Middle frontal gyrus (tissue), 1 donor: ENCODE measurements at regions not wholly inside any gene's neighbourhood (a gene's known extent, or its start where the extent isn't known, plus 50 kb on each side); places are given as distances from the start of the nearest gene placed in this dataset.

ENCODE experiments used
- DNase-seq: peaks from one replicate; pipeline ENCODE4 v3.0.0-alpha.2; 2015; ENCODE audit warnings: low spot score; ENCODE audit errors: extremely low spot score

- no peak for DNase-seq
Observed at GRCh38 chr7:17512181-17512675, 213.8 kb downstream of the AHR start.

- DNase-seq: no peak
Observed at GRCh38 chr7:17516771-17517170, 218.3 kb downstream of the AHR start.

DNA sequence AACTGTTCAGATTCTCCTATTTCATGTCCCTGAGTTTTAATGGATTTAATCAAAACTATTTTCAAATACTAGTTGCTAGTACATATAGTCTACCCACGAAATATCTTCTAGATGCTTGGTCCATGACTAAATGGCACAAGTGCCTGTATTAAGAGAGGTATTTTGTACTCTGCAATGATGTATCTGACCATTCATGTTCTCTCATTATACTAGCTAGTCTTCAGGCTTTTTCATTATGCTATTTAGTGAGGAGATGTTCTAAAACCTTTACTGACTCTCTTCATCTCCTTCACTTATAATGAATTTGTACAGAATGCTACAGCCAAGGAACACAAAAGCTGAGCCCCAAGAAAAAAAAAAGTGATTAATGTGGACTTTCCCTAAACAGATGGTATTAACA is 222.5 kb downstream of the AHR start:
- DNase-seq: no peak

DNA sequence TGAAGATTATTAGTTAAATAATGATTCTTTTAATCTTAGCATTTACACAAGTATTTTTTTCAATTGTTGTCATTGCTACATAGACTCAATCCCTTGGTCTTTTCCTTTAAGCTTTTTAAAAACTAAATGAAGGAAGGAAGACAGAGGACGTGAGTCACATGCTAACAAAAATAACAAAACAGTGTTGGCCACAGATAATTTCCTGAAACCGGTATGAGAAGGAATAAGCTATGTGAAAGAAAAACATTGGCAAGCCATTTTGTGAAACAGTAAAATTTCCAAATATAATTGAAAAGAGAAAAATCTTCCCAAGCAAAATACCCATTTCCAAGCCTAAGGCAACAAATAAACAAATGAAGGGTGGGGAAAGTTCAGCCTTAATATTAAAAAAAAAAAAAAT is 223.0 kb downstream of the AHR start:
- no peak for DNase-seq

DNA sequence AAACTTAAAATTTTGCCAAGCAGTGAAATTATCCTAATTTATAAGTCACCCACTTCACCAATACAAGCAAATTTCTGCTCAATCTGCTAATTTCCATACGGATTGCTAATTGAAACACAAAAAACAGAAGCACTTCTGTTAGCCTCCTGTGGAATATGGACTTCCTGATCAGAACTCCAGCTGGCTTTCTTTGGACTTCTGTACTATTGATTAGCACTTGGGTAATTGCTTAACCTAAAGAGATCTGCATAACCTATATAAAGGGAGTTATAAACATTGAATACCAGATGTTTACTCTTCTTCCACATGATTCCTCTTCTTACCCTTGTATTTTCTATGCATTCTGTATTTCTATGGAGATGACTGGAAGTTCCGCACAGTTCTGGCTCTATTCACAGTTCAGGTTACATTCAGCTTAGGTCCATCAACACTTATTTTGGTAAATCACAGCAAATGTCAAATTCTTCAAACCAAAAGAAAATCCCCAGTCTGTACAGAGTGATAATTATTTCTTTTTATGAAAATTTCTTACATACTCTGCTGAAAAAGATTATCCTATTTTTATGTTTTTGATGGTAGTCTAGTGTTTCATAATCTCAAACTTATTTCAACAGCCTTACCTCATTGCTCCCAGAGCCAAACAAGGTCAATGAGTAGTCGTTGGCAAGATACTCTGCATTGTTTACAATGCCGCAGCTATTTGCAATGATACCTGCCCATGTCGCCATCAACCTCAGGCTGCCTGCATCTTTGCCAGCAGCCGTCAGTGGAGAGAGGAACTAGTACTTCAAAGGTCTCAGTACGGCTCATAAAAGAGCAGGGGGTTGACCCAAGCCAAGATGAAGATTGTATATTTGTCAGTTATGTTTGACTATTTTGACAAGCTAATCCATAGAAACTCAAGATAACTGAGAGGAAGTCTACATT is 225.6 kb downstream of the AHR start:
- DNase-seq: no peak

GRCh38 chr7:17524746-17525145 is 226.3 kb downstream of the AHR start:
- DNase-seq: no peak

DNA sequence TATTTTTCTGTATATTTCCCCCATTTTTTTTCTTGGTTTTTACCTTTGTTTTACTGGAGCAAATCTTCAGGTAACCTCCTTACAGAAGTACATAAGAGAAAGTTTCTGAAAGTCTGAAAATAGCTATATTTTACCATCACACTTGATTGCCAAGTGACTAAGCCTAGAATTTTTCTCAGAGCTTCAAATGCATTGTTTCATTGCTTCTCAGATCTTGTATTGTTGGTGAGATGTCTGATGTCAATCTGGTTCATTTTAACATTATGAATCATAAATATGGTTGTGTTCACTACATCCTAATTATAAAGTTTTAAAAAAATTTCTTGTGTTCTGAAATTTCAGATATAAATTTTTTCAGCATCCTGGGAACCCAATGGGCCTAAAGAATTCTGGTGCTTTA is 228.2 kb downstream of the AHR start:
- DNase-seq: no peak

GRCh38 chr7:17528636-17529035 is 230.2 kb downstream of the AHR start:
- no peak for DNase-seq

DNA sequence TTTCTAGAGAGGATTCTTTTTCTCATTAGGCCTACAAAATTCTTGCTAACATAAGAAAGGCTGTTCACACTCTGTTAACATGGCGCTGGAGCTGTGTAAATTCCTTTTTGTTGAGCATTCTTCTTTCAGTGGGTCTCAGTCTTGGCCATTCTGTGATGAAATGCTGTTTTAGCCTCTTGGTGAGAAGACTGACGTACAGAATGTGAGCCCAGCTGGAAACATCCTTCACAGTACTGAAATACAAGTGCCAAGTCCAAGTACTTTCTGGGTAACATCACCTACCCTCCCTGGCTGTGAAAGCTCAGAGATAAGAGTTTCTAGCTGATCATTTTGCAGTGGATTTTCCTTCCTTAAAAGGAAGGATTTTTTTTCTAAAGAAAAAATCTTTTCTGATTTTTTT is 231.8 kb downstream of the AHR start:
- DNase-seq: no peak

- no peak for DNase-seq
Observed at GRCh38 chr7:17530741-17531421, 232.4 kb downstream of the AHR start.

GRCh38 chr7:17532861-17533404 is 234.5 kb downstream of the AHR start:
- DNase-seq: no peak

DNA sequence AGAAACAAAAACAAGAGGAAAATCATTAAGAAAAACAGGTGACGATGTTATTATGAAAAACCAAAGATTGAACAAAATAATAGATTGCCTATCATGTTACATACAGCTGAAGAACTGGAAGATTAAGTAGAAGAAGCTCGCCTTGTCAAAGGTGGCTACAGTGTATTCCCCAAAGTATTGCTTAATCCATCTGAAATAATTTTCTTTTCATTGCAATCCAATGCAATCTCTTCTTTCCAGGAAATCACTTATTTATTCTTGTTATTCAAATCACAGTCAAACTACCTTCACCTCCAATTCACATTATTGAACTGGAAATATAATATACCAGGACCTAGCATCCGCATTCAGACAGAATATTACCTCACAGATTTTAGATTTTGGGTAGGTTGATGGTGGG is 235.9 kb downstream of the AHR start:
- no peak for DNase-seq

DNA sequence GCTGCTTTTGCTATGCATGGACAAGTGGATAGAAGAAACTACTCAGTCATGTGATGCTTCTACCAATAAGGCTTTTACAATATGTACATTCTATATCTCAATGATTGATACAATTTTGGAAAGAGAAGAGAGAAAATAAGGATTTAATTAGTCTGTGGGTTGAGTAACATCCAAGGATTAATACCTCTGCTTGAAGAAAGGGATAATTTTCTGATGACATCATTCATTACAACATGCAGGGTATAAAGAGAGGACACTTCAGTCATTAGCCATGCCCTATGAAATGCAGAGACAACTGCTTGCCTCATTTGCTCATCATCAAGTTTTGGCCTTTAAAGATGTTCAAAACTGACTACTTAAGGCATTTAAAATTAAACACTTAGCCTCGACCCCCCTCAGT is 237.3 kb downstream of the AHR start:
- DNase-seq: no peak

GRCh38 chr7:17544401-17544800 is 245.9 kb downstream of the AHR start:
- no peak for DNase-seq

DNA sequence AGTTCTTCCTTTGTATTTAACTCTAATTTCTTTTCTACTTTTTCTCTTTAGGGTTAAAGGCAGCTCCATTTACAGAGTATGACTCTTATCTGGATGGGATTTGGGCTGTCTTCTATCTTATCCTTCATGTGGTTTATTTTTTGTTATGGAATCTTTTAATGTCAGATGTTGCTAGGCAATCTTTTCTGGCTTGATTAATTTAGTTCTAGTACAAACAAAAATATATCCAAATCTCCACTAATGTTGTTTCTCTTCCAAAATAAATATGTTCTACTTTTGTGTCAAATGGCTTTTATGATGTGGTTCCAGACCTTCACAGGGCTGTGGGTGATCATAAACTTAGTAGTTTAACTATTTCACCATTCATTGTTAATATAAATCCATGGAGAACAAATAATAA is 246.9 kb downstream of the AHR start:
- DNase-seq: no peak

DNA sequence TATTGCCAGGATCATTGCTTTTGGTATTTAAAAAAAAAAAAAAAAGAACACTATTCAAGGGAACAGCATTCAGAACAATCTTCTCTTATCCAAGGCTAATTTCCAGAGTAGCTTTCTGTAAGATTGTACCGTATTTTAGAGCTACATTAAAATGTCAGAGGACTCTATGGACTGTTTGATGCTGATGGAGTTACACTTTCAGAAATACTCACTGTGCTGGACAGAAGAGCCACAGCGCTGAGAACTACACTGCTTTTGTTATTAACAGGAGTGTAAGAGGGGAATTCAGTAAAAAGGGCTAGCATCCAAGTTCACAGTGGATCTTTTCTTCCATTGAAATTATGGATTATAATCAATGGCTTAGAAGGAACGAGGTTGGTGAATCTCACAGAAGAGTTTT is 247.7 kb downstream of the AHR start:
- no peak for DNase-seq

DNA sequence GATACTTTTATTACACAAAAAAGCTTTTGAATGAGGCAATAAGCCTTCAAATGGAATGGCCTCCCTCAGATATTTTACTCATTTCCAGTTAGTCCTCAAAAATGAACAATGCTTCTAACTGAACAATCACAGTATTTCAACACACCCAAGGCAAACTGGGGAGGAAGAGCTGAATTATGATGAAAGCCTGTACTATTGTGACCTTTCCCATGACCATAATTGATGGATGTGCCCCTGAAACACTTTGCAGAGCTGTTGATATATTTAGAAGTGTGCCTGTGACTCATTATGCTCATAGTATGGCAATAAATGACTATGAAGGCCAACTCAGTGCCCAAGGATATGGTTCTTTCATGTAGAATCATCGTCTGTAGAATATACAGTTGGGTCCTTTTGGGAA is 248.1 kb downstream of the AHR start:
- no peak for DNase-seq

GRCh38 chr7:17548014-17548653 is 249.7 kb downstream of the AHR start:
- no peak for DNase-seq

DNA sequence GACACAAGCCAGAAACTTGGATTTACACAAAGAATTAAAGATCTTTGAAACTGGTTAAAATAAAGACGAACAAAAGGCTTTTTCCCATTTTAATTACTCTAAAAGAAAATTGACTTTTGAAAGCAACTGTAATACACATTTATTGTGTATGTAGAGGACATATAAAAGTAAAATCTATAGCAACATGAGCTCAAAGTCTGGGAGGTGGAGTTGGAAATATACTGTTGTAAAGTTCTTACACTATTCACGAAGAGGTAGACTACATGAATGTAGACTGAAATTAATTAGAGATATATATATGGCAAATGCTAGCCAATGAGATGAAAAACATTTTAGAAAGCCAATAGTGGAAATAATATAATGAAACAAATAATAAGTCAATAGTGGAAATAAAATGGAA is 251.0 kb downstream of the AHR start:
- no peak for DNase-seq

GRCh38 chr7:17552373-17552772 is 253.9 kb downstream of the AHR start:
- DNase-seq: no peak

DNA sequence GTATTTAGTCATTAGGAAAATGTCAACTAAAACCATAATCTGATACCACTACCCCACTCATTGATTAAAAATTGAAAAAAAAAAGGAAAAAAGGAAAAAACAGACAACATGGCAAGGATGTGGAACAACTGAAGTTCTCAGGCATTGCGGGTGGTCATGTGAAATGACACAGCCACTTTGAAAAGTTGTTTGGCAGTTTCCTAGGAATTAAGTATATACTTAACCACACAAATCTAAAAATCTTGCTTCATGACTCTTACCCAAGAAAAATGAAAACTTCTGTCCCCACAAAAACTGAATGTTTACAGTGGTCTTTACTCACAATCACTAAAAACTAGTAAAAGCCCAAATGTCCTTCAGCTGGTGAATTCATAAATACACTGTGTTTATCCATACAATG is 254.5 kb downstream of the AHR start:
- no peak for DNase-seq
